PFSK-1 (cell line): ENCODE measurements at regions not wholly inside any gene's neighbourhood (a gene's known extent, or its start where the extent isn't known, plus 50 kb on each side); places are given as distances from the start of the nearest gene placed in this dataset.

Experiments
- FOXP2 ChIP-seq: optimal IDR thresholded peaks from 2 replicates; pipeline ENCODE3; 2011; ENCODE audit warnings: borderline replicate concordance, control low read depth, inconsistent platforms; ENCODE audit not compliant: insufficient read depth; ENCODE audit errors: extremely low read length, extremely low read depth
- POLR2AphosphoS5 ChIP-seq: IDR thresholded peaks from 2 replicates; pipeline ENCODE4 v1.6.1; 2012; ENCODE audit warnings: low read depth, mild to moderate bottlenecking, control low read depth, low read length, moderate library complexity
- SIN3A ChIP-seq: IDR thresholded peaks from 2 replicates; pipeline ENCODE4 v1.6.1; 2012; ENCODE audit warnings: mild to moderate bottlenecking, low read length, moderate library complexity, borderline replicate concordance; ENCODE audit not compliant: insufficient read depth
- TAF1 ChIP-seq: IDR thresholded peaks from 2 replicates; pipeline ENCODE4 v1.6.1; 2012; ENCODE audit warnings: low read length, control low read depth, borderline replicate concordance; ENCODE audit not compliant: insufficient read depth
- TF ChIP-seq, protein P1 (sequence below), 2 experiments: IDR thresholded peaks; 2 replicates each; pipeline versions ENCODE4 v1.6.1 to v1.8.0; 2011 to 2012; ENCODE audit warnings: low read depth in 2 of 2, low read length in 2 of 2, control low read depth in 1 of 2, inconsistent platforms in 1 of 2, mild to moderate bottlenecking in 1 of 2, moderate library complexity in 1 of 2; ENCODE audit not compliant: insufficient read depth in 1 of 2

DNA sequence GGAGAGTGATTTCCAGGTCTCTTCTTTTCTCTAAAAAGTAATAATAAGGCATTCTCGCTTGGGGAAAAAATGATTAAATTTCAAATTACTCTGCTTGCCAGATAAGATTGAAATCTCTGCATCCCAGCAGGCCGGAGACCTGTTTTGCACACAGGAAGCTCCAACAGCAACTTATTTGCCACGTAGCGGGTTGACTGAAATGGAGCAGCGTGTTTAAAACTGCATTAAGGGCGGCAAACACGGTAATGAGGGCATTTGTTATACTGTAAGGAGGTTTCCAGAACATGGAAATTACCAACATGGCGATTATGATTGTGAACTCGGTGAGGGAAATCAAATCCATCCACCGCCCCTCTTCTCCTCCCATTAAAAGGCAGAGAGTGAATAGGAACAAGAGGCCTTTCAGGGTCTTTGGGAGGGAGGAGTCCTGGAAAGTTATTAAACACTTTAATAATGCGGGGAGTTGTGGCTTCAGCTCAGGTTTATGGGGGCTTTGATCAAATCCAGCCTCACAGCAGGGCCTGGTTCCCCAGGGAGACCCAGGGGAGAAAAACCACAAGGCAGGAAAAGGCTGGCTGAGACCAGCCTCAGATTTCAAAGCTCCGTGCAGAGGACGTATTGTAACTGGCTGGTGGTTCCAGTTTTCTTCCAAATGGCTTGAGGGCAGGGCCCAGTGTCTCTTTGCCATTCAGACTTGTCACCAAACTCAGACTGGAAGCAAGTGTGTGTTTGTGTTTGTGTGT lies 242.3 kb downstream of the TLE3 start:
- TF ChIP-seq POLR2AphosphoS5, result no peak
- TF ChIP-seq SIN3A, result no peak
- TF ChIP-seq FOXP2, result no peak
- TF ChIP-seq TAF1, result no peak
- TF ChIP-seq, protein P1, sequence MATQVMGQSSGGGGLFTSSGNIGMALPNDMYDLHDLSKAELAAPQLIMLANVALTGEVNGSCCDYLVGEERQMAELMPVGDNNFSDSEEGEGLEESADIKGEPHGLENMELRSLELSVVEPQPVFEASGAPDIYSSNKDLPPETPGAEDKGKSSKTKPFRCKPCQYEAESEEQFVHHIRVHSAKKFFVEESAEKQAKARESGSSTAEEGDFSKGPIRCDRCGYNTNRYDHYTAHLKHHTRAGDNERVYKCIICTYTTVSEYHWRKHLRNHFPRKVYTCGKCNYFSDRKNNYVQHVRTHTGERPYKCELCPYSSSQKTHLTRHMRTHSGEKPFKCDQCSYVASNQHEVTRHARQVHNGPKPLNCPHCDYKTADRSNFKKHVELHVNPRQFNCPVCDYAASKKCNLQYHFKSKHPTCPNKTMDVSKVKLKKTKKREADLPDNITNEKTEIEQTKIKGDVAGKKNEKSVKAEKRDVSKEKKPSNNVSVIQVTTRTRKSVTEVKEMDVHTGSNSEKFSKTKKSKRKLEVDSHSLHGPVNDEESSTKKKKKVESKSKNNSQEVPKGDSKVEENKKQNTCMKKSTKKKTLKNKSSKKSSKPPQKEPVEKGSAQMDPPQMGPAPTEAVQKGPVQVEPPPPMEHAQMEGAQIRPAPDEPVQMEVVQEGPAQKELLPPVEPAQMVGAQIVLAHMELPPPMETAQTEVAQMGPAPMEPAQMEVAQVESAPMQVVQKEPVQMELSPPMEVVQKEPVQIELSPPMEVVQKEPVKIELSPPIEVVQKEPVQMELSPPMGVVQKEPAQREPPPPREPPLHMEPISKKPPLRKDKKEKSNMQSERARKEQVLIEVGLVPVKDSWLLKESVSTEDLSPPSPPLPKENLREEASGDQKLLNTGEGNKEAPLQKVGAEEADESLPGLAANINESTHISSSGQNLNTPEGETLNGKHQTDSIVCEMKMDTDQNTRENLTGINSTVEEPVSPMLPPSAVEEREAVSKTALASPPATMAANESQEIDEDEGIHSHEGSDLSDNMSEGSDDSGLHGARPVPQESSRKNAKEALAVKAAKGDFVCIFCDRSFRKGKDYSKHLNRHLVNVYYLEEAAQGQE (IDR thresholded peaks at IDR 0.05; ENCODE audit: insufficient read depth in 1 of 2, low read depth in 2 of 2, low read length in 2 of 2), result no peak

GRCh38 chr15:69857250-69857649 lies 240.5 kb downstream of the TLE3 start:
- no peak for TF ChIP-seq TAF1
- TF ChIP-seq SIN3A, result no peak
- TF ChIP-seq, protein P1 (IDR thresholded peaks at IDR 0.05; ENCODE audit: insufficient read depth in 1 of 2, low read depth in 2 of 2, low read length in 2 of 2), result no peak
- no peak for TF ChIP-seq FOXP2
- TF ChIP-seq POLR2AphosphoS5, result no peak

GRCh38 chr15:69857686-69858391 lies 239.9 kb downstream of the TLE3 start:
- TF ChIP-seq SIN3A (no peak), POLR2AphosphoS5 (no peak), TAF1 (no peak), FOXP2 (no peak)
- TF ChIP-seq, protein P1 (IDR thresholded peaks at IDR 0.05; ENCODE audit: insufficient read depth in 1 of 2, low read depth in 2 of 2, low read length in 2 of 2), result no peak

- TF ChIP-seq SIN3A, result no peak
- TF ChIP-seq, protein P1 (IDR thresholded peaks at IDR 0.05; ENCODE audit: insufficient read depth in 1 of 2, low read depth in 2 of 2, low read length in 2 of 2), result no peak
These were observed 239.3 kb downstream of the TLE3 start for GRCh38 chr15:69858456-69858855.
